Activated B cell treated with CpG ODN at 0.5 μM for 24 hours (primary cell): ENCODE measurements at regions not wholly inside any gene's neighbourhood (a gene's known extent, or its start where the extent isn't known, plus 50 kb on each side); places are given as distances from the start of the nearest gene placed in this dataset.

Experiments
- ATAC-seq: fragments of 200-7000 bp; cut with Tn5 transposase; one replicate; pipeline ENCODE4 v1.10.0; 2021; ENCODE audit warnings: low read depth, mild to moderate bottlenecking, moderate library complexity
- CTCF ChIA-PET: fragments of 350-600 bp; sonication (Branson Sonifier 250); formaldehyde crosslinking; loops from one replicate; lab custom pipeline; 2021; ENCODE audit warnings: antibody characterized with exemption; lab: Charles Lee
- POLR2A ChIA-PET: fragments of 350-600 bp; sonication (Branson Sonifier 250); formaldehyde crosslinking; loops from one replicate; lab custom pipeline; 2021; ENCODE audit warnings: antibody characterized with exemption; lab: Charles Lee
- DNase-seq: peaks from one replicate; pipeline ENCODE4 v3.0.0; 2022
- H3K27ac Mint-ChIP-seq: one replicate; pipeline ENCODE4 v1.8.0; 2020; ENCODE audit warnings: mixed read lengths
- H3K27me3 Mint-ChIP-seq: one replicate; pipeline ENCODE4 v1.8.0; 2021; ENCODE audit warnings: mixed read lengths
- H3K36me3 Mint-ChIP-seq: one replicate; pipeline ENCODE4 v1.8.0; 2021; ENCODE audit warnings: low read depth, mixed read lengths
- H3K4me1 Mint-ChIP-seq: one replicate; pipeline ENCODE4 v1.8.0; 2021; ENCODE audit warnings: mixed read lengths
- H3K4me3 Mint-ChIP-seq: one replicate; pipeline ENCODE4 v1.8.0; 2020; ENCODE audit warnings: mild to moderate bottlenecking, mixed read lengths
- H3K9me3 Mint-ChIP-seq: one replicate; pipeline ENCODE4 v1.8.0; 2020; ENCODE audit warnings: mixed read lengths
- intact Hi-C: fragments of 100-400 bp; cut with micrococcal nuclease; formaldehyde crosslinking; loops from one replicate; pipeline ENCODE4 v1.15.1; 2024
- TF ChIP-seq, protein P1 (sequence below): fragments of 200-600 bp; IDR thresholded peaks from one replicate; pipeline ENCODE4 v1.8.0; 2022; ENCODE audit warnings: antibody characterized with exemption, mild to moderate bottlenecking

DNA sequence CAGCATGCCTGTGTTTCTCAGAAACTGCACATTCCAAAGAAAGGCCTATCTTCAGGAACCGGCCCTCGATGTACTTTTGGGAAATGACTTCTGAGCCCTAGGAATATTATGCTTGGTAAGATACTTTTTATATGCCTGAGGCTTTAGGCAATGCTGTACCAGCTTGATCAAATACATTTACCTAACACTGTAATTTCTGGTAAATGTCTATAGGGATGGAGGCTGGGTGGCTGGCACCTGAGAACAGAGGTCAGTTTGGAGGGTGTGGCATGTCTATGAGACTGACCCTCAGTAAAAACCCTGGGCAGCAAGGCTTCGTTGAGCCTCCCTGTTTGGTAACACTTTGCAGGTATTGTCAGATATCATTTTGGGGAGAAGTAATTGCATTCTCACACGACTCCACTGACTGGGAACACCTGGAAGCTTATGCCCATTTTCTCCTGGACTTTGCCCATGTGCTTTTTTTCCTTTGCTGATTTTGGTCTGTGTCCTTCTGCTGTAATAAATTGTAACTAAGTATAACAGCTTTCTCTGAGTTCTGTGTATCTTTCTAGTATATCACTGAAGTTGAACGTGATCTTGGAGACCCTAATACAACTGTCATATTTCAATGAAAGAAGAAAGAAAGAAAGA, 1339.1 kb downstream of the OLFM4 start:
- H3K36me3 Mint-ChIP-seq: no peaks in the 10 kb centered on the region
- peaks cover 9% of the 10 kb centered on the region for H3K9me3 Mint-ChIP-seq
- DNase-seq (no peak), ATAC-seq (no peak)
- no peak overlapping the region for H3K27ac Mint-ChIP-seq
- CTCF ChIA-PET: no interaction called here
- TF ChIP-seq, protein P1, sequence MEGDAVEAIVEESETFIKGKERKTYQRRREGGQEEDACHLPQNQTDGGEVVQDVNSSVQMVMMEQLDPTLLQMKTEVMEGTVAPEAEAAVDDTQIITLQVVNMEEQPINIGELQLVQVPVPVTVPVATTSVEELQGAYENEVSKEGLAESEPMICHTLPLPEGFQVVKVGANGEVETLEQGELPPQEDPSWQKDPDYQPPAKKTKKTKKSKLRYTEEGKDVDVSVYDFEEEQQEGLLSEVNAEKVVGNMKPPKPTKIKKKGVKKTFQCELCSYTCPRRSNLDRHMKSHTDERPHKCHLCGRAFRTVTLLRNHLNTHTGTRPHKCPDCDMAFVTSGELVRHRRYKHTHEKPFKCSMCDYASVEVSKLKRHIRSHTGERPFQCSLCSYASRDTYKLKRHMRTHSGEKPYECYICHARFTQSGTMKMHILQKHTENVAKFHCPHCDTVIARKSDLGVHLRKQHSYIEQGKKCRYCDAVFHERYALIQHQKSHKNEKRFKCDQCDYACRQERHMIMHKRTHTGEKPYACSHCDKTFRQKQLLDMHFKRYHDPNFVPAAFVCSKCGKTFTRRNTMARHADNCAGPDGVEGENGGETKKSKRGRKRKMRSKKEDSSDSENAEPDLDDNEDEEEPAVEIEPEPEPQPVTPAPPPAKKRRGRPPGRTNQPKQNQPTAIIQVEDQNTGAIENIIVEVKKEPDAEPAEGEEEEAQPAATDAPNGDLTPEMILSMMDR: no peak
- no peaks in the 10 kb centered on the region for H3K27me3 Mint-ChIP-seq
- POLR2A ChIA-PET: no interaction called here
- H3K4me3 Mint-ChIP-seq: no peak overlapping the region
- intact Hi-C loops: no loop called here
- no peaks in the 10 kb centered on the region for H3K4me1 Mint-ChIP-seq

DNA sequence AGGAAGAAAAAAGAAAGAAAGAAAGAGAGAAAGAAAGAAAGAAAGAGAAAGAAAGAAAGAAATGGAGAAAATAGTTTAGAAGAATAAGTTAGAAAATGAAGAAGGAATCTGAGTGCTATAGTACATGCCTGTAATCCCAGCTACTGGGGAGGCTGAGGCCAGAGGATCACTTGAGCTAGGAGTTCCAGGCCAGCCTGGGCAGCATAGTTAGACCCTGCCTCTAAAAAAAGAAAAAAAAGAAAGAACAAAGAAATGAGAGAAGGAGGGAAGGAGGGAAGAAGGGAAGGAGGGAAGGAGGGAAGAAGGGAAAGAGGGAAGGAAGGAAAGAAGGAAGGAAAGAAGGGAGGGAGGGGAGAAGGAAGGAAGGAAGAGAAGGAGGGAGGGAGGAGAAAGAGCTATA, 1339.8 kb downstream of the OLFM4 start:
- no peak overlapping the region for H3K4me3 Mint-ChIP-seq
- POLR2A ChIA-PET: no interaction called here
- H3K36me3 Mint-ChIP-seq: no peaks in the 10 kb centered on the region
- intact Hi-C loops: no loop called here
- CTCF ChIA-PET: no interaction called here
- no peak overlapping the region for H3K27ac Mint-ChIP-seq
- H3K27me3 Mint-ChIP-seq: no peaks in the 10 kb centered on the region
- DNase-seq (no peak), ATAC-seq (no peak)
- no peaks in the 10 kb centered on the region for H3K4me1 Mint-ChIP-seq
- TF ChIP-seq, protein P1: no peak
- H3K9me3 Mint-ChIP-seq: peaks cover 6% of the 10 kb centered on the region

DNA sequence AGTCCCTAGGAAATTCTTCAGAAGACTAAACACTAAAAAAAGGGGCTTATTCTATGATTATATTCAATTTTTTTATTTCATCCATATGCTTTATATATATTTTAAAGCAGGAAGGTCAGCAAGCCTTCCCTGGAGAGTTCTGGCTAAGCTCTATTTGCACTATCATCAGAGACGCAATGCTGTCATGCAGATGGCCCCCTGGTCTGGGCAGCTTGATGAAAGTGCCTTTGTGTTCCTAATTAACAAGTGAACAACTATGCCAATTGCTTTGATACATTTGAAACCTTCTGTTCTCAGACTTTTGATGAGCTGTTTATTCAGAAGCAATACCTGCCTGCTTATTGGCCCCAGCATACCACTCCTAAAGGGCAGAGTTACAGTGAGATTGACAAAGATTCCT, 1344.6 kb downstream of the OLFM4 start:
- Mint-ChIP-seq H3K9me3 (peaks cover 10% of the 10 kb centered on the region), H3K27me3 (no peaks in the 10 kb centered on the region), H3K27ac (no peak overlapping the region), H3K4me1 (no peaks in the 10 kb centered on the region), H3K4me3 (no peak overlapping the region), H3K36me3 (no peaks in the 10 kb centered on the region)
- DNase-seq (no peak), ATAC-seq (no peak)
- intact Hi-C loops: no loop called here
- POLR2A ChIA-PET: no interaction called here
- TF ChIP-seq, protein P1: no peak
- CTCF ChIA-PET: no interaction called here

DNA sequence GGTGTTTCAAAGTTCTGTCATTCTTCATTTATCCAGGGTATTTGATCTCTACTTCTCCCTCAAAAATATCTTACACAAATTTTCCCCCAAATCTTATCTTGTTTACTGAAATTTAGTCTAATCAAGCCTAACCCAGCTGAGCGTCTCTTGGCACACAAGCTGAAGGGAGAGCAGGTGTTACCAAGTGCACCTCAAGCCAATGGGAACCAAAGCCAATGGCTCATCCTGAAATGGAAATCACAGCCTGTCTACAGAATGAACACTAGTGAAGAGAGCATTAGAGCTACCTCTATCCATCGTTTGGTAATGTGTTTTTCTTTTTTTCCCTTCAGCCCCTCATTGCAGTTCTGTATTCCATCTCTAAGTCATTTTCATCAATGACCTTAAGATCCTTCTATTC, 1350.8 kb downstream of the OLFM4 start:
- no peaks in the 10 kb centered on the region for H3K27me3 Mint-ChIP-seq
- no peaks in the 10 kb centered on the region for H3K36me3 Mint-ChIP-seq
- no peak overlapping the region for H3K4me3 Mint-ChIP-seq
- peaks cover 18% of the 10 kb centered on the region for H3K9me3 Mint-ChIP-seq
- ChIA-PET POLR2A (no interaction called here), CTCF (no interaction called here)
- no peaks in the 10 kb centered on the region for H3K4me1 Mint-ChIP-seq
- TF ChIP-seq, protein P1: no peak
- no peak for ATAC-seq
- no peak for DNase-seq
- intact Hi-C loops: no loop called here
- H3K27ac Mint-ChIP-seq: no peak overlapping the region

DNA sequence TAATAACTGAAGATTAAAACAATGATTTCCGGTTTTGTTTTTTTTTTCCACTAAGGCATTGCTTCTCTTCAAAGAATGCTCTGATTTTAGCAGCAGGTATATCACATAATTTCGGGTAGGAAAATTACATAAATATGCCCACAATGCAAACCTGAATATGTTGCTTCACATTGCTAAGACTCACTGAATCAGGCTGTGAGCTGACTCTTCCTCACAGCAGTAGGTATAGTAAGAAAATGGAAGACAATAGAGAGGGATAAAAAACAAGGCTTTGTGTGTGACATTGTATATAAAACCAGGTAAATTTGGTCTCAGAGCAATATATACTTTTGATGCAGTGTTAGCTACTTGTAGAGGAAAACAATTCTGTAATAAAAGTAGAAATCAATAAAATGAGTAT, 1355.0 kb downstream of the OLFM4 start:
- no peak for ATAC-seq
- H3K27me3 Mint-ChIP-seq: no peaks in the 10 kb centered on the region
- H3K36me3 Mint-ChIP-seq: no peaks in the 10 kb centered on the region
- CTCF ChIA-PET: no interaction called here
- H3K4me3 Mint-ChIP-seq: no peak overlapping the region
- DNase-seq: no peak
- H3K27ac Mint-ChIP-seq: no peak overlapping the region
- intact Hi-C loops: no loop called here
- H3K4me1 Mint-ChIP-seq: no peaks in the 10 kb centered on the region
- H3K9me3 Mint-ChIP-seq: peaks cover 12% of the 10 kb centered on the region
- POLR2A ChIA-PET: no interaction called here
- TF ChIP-seq, protein P1: no peak
